ENCODE measurements at regions not wholly inside any gene's neighbourhood (a gene's known extent, or its start where the extent isn't known, plus 50 kb on each side); places are given as distances from the start of the nearest gene placed in this dataset.
"Not testable (repeated sequence)": the region's sequence is repeated elsewhere in the genome, so short reads cannot be mapped to it uniquely, and the experiment has no call there.

- no peak for DNase-seq (ENCODE audit: low read depth in 2 of 2)
These were observed 154.3 kb downstream of the RMST start for GRCh38 chr12:97616946-97617345.

DNA sequence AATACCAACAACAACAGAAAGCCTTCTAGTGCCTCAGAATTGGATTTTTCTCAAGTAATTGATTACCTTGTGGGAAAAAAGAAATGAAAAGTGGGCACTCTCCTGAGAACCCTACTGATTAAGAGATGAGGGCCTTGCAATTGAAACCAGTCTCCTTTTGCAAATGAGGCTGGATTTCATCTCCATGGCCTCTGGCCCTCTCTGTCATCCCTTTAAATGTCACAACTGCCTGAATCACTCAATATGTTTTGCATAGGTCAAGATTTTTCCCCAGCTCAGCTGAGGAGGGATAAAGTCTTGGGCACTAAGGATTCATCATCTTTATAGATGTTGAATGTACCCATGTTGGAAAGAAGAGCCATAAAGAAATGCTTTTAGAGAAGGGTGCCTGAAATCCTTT lies 166.4 kb downstream of the RMST start:
- DNase-seq (ENCODE audit: low read depth in 2 of 2) = no peak

- no peak for DNase-seq (ENCODE audit: low read depth in 2 of 2)
These were observed 166.8 kb downstream of the RMST start for GRCh38 chr12:97629382-97629781.

- DNase-seq (ENCODE audit: low read depth in 2 of 2) = no peak
These were observed 167.8 kb downstream of the RMST start for GRCh38 chr12:97630356-97630755.

GRCh38 chr12:97630875-97631274 lies 168.3 kb downstream of the RMST start:
- no peak for DNase-seq (ENCODE audit: low read depth in 2 of 2)

GRCh38 chr12:97637770-97638169 lies 175.2 kb downstream of the RMST start:
- DNase-seq (ENCODE audit: low read depth in 2 of 2) = no peak

DNA sequence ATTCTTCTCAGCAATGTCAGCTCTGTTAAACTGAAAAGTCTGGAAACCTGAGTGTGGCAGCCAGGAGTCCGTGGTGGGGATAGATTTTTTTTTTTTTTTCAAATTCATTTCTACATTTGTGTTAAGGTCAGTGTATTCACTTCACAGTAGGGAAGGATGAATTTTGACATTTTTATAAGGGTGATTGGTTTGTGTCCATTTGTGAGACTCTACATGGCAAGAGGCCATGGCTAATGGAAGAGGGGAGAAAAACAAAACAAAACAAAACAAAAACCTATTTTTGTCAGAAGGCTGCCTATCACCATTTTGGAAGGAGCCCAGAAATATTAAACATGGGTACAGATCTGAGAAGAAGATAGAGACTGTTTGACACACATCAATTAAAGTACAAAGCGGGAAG lies 176.1 kb downstream of the RMST start:
- no peak for DNase-seq (ENCODE audit: low read depth in 2 of 2)

DNA sequence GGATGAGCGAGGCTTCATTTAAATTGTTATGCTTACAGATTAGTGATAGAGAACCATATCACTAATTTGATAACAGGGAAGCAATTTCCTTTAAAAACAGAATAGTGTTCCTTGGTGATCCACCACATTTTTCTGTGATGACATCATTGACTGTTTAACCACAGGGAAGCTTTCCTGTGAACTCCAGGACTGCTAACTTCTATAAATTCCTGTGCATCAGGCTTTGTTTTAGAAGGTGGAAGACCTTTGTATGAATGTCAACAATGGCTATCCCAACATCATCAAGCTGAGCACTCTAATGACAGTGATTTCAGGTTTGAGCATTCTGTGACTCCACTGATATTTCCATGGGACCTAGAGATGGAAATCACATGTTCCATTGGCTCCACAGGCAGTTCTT lies 177.1 kb downstream of the RMST start:
- no peak for DNase-seq (ENCODE audit: low read depth in 2 of 2)

- no peak for DNase-seq (ENCODE audit: low read depth in 2 of 2)
These were observed 178.2 kb downstream of the RMST start for GRCh38 chr12:97640826-97641225.

DNA sequence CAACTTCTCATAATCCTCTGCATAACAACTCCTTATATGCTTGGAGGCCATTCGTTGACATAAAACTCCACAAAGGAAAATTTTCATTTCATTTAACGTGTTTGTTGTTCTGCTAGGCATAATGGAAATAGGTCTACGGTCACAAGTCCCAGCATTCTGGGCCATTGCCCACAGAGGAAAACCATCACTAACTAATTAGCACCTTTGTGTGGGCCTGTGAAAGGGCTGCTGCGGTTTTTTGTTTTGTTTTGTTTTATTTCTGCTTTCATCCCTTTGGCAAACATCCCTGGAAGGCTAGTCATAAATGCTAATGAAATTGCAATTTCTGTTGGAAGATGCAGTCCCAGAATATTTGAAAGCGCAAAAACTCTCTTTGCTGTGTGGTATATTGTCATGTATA lies 180.3 kb downstream of the RMST start:
- DNase-seq (ENCODE audit: low read depth in 2 of 2) = no peak

DNA sequence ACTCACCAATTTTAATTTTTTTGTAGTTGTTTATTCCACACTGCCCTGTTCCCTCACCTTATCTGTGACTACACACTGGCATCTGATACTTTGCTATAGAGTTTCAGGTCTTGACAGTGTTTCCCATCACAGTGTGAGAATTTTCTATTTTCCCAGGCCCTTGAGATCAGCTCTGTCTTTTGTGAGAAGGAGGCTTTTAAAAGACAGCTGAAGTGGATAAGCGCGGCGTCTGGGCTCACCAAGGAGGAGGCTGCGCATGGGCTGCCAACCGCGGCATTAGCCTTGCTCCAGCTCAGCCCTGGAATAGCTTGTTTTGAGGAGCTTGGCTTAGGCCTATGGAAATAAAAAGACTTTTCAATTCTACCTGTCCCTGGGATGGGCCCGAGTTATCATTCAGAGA lies 181.3 kb downstream of the RMST start:
- DNase-seq (ENCODE audit: low read depth in 2 of 2) = no peak

- DNase-seq (ENCODE audit: low read depth in 2 of 2) = no peak
These were observed 183.1 kb downstream of the RMST start for GRCh38 chr12:97645726-97646125.

GRCh38 chr12:97647142-97647541 lies 184.5 kb downstream of the RMST start:
- DNase-seq (ENCODE audit: low read depth in 2 of 2) = no peak

DNA sequence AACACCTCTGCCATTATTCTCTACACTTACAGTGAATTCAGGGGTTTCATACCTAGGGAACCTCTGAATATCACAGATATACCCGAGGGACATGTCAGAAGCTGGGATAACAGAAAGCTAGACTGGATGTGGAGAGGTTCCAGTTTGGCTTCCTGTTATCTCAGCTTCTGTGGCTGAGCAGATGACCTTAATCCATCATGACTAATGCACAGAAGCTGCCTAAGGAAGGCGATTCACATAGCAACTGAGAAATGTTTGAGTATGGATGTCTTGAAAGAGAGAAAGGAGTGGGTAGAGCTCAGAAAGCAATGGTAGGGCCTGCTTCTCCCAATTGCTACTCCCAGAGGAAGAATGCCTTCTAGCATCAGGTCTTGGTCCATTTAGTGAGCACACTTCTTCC lies 187.6 kb downstream of the RMST start:
- DNase-seq (ENCODE audit: low read depth in 2 of 2) = no peak

GRCh38 chr12:97656548-97656947 lies 193.9 kb downstream of the RMST start:
- not testable (repeated sequence) for DNase-seq (ENCODE audit: low read depth in 2 of 2)

DNA sequence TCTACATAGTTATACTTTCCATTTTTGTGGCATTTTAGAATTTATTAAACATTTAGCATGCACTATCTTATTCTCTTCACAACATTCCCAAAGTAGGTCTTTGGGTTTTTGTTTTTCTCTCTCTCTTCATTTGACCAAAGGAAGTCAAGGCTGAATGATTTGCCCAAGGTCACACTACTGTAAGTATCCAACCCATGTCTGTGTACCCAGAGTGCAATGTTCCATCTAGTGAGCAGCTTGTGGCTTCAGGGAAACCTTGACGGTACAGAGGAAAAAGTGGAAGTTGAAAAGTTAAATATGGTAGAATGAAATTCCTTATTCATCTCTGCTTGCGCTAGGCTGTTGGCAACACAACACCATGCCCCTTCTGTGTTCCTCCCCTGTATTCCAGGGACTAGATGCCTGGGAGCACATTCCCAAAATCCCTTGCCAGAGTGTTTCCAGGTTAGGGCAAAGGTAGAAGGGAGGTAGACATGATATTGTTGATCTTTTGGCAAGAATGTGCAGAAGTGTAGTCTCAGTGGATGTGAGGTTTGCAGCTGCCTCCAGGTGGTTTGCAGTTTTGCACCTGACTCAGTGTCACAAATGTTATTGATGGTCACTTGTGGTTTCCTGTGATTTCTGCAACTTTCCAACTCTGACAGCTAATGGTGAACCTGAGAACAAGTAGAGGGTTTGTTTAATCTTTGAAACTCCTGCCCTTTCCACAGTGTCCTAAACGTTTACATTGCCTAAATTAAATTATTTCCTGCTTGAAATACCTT lies 196.7 kb downstream of the RMST start:
- no peak for DNase-seq (ENCODE audit: low read depth in 2 of 2)

DNA sequence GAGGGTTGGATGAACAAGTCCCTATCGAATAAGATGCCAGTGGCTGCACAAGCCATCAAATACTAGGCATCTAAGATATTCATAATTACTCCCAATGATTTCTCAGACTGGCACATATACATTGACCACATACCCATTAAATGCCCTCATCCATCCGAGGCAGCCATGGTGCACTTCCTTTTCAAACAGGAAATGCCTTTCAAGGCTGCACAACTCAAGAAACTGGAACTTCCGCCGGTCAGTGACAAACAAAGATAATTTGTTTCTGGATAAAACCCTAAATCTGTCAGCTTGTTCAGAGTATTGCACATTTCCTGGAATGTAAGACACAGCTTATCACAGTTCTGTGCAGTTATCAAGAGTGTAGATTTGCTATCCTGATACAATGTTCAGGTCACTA lies 203.7 kb downstream of the RMST start:
- no peak for DNase-seq (ENCODE audit: low read depth in 2 of 2)

DNA sequence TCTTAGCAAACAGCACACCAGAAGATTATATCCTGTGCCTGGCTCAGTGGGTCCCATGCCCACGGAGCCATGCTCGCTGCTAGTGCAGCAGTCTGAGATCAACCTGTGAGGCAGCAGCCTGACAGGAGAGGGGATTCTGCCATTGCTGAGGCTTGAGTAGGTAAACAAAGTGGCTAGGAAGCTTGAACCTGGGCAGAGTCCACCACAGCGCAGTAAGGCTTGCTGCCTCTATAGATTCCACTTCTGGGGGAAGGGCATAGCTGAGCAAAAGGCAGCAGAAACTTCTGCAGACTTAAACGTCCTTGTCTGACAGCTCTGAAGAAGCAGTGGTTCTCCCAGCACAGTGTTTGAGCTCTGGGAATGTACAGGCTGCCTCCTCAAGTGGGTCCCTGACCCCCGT lies 210.3 kb downstream of the RMST start:
- no peak for DNase-seq (ENCODE audit: low read depth in 2 of 2)

DNA sequence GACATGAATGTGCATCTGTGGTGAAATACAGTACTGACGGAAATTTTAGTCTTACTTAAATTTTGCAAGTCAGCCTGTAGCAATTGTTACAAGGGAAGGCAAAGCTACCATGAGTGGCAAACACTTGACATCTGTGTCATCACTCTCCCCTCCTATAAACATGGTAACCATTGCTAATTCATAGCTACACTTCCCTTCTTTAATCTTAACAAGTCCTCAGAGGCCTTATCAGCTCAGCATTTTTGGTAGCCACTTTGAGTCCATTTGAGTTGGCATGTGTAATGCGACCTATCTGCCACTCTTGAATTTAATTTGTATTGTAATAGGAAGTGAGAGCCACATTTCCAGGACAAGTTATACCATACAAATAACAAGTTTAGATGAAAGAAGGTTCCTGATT lies 218.1 kb downstream of the RMST start:
- DNase-seq (ENCODE audit: low read depth in 2 of 2) = no peak

DNA sequence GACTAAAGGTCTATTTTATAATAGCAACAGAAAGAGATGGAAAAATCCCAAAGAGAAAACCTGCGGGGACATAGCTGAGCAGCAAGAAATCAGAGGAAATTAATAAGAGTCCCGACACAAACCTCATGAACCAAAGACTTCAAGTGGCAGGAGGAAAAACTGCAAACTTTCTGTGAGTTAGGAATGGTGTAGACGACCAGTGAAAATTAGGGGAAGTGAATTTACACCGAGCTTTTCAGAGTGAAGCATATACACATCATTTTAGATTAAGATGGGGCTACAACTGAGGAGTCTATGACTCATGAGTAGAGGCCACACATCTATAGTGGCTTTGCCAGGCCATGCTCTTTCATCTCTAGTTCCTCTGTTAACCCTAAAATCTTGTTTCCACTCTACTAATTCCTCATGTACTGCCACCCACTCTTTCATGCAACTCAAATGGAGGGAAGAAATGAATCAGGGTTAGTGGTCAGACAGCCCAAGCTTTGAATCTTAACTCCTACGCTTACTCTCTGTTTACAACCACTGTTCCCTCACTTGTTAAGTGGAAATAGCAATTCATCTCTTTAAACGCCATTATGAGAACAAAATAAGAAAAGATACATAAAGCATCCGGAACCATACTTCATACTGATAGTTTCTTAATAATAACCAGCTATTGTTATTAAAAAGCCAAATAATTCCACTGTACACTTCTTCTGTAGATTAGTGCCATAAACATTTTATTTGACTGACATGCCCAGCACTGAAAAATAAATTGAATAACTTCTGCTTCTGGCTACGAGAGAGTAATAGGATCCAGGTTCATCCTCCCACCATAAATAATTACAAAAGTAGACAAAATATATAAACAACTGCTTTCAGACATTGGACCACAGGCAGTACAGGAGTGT lies 219.3 kb downstream of the RMST start:
- DNase-seq (ENCODE audit: low read depth in 2 of 2) = no peak

GRCh38 chr12:97685360-97685759 lies 222.8 kb downstream of the RMST start:
- no peak for DNase-seq (ENCODE audit: low read depth in 2 of 2)

- DNase-seq (ENCODE audit: low read depth in 2 of 2) = no peak
These were observed 239.3 kb downstream of the RMST start for GRCh38 chr12:97701901-97702300.

- DNase-seq (ENCODE audit: low read depth in 2 of 2) = no peak
These were observed 248.8 kb downstream of the RMST start for GRCh38 chr12:97711392-97711791.

All from activated CD8-positive, alpha-beta memory T cell treated with anti-CD3 and anti-CD28 coated beads for 4 hours (primary cell).